ENCODE measurements at regions not wholly inside any gene's neighbourhood (a gene's known extent, or its start where the extent isn't known, plus 50 kb on each side); places are given as distances from the start of the nearest gene placed in this dataset.

DNA sequence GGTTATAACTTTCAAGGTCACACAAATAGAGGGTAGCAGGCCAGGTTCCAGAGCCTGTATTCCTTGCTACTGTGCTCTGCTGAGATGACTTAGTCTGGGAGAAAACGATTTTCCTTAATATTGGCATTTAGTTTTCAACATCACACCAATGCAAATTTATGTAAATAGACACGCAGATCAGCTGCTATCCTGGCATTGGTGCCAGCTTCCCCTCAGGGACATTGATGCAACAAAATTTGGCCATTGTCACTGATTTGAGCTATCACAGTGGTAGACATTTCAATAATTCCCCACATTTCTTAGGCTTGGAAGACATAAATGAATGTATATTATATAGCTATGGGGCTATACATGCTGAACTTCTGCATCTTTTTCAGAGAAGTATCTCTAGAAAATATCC lies 71.6 kb upstream of the ASTN2 start:
- Histone ChIP-seq H3K79me1 (ENCODE audit: insufficient read depth, low read depth, low read length, poor library complexity, severe bottlenecking) (no peaks in the 10 kb centered on the region), H3T11ph (ENCODE audit: low read length) (no peak overlapping the region), H2BK20ac (ENCODE audit: low read depth, low read length, poor library complexity, severe bottlenecking) (no peak overlapping the region), H3K27ac (ENCODE audit: insufficient read length, low read depth, low read length) (no peak overlapping the region), H2BK5ac (ENCODE audit: insufficient read length, low read length) (no peak overlapping the region), H3K14ac (ENCODE audit: insufficient read depth, low read length) (no peak overlapping the region), H3K79me2 (ENCODE audit: insufficient read depth, low read length) (no peaks in the 10 kb centered on the region), H2BK12ac (ENCODE audit: insufficient read length, low read depth, low read length) (no peak overlapping the region), H4K5ac (ENCODE audit: insufficient read length, low read depth, low read length) (no peak overlapping the region), H4K91ac (ENCODE audit: insufficient read length, low read depth, low read length) (no peak overlapping the region), H2AK5ac (ENCODE audit: insufficient read length, low read length) (no peak overlapping the region), H3K18ac (ENCODE audit: insufficient read length, low read depth, low read length) (no peak overlapping the region), H3K9ac (ENCODE audit: extremely low read depth, insufficient read length, low read length) (no peak overlapping the region), H3K27me3 (ENCODE audit: insufficient read depth, low read length) (no peaks in the 10 kb centered on the region), H3K9me3 (ENCODE audit: control insufficient read depth, low read depth, low read length) (no peaks in the 10 kb centered on the region), H2BK15ac (ENCODE audit: low read depth, low read length) (no peak overlapping the region), H4K8ac (replicated peaks; ENCODE audit: insufficient read length, low read depth, low read length) (no peak overlapping the region), H3K56ac (ENCODE audit: insufficient read length, low read depth, low read length) (no peak overlapping the region), H2BK120ac (ENCODE audit: low read depth, low read length, poor library complexity, severe bottlenecking) (no peak overlapping the region), H3K4ac (ENCODE audit: low read depth, low read length) (no peak overlapping the region), H3K4me1 (ENCODE audit: insufficient read depth, low read length) (peaks cover 6% of the 10 kb centered on the region; the same call in 1 of the 2 replicates), H4K20me1 (ENCODE audit: control insufficient read depth, insufficient read depth, insufficient read length) (no peaks in the 10 kb centered on the region), H2AFZ (ENCODE audit: low read length) (no peak overlapping the region), H3K23ac (ENCODE audit: insufficient read length, low read depth, low read length) (no peak overlapping the region), H3K23me2 (ENCODE audit: insufficient read length, low read depth, low read length, poor library complexity, severe bottlenecking) (no peaks in the 10 kb centered on the region), H3K4me2 (ENCODE audit: insufficient read depth, insufficient read length, low read length) (no peak overlapping the region)
- DNase-seq = no peak
- Mint-ChIP-seq H3K27me3 (ENCODE audit: low read depth) (peaks cover 24% of the 10 kb centered on the region), H3K9me3 (no peaks in the 10 kb centered on the region), H3K4me3 (no peak overlapping the region), H3K36me3 (ENCODE audit: insufficient read depth in 1 of 3, low read depth in 3 of 3) (no peaks in the 10 kb centered on the region), H3K4me1 (peaks cover 26 to 27% of the 10 kb centered on the region in 2 experiments), H3K27ac (no peak overlapping the region)
- TF ChIP-seq, protein P1, sequence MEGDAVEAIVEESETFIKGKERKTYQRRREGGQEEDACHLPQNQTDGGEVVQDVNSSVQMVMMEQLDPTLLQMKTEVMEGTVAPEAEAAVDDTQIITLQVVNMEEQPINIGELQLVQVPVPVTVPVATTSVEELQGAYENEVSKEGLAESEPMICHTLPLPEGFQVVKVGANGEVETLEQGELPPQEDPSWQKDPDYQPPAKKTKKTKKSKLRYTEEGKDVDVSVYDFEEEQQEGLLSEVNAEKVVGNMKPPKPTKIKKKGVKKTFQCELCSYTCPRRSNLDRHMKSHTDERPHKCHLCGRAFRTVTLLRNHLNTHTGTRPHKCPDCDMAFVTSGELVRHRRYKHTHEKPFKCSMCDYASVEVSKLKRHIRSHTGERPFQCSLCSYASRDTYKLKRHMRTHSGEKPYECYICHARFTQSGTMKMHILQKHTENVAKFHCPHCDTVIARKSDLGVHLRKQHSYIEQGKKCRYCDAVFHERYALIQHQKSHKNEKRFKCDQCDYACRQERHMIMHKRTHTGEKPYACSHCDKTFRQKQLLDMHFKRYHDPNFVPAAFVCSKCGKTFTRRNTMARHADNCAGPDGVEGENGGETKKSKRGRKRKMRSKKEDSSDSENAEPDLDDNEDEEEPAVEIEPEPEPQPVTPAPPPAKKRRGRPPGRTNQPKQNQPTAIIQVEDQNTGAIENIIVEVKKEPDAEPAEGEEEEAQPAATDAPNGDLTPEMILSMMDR (conservative IDR thresholded peaks at IDR 0.05) = no peak
- no CpG with 5 or more reads among the region's 2 CpGs for WGBS (ENCODE audit: extremely low coverage, insufficient read length, low lambda C conversion rate)
